Esophagus squamous epithelium (tissue), 4 donors: ENCODE measurements at regions not wholly inside any gene's neighbourhood (a gene's known extent, or its start where the extent isn't known, plus 50 kb on each side); places are given as distances from the start of the nearest gene placed in this dataset.

Experiments used
- POLR2A ChIP-seq, 4 donors: fragments of 450-650 bp; IDR thresholded peaks; one replicate each; pipeline ENCODE4 v1.6.1; 2017; ENCODE audit warnings: antibody characterized with exemption in 4 of 4, mild to moderate bottlenecking in 4 of 4, moderate library complexity in 3 of 4
- TF ChIP-seq, protein P1 (sequence below), 6 experiments: fragments of 450-650 bp in 4 of 6; fragments of 200-600 bp in 2 of 6; sonication (generic) in 2 of 6; IDR thresholded peaks; one replicate each; pipeline ENCODE4 v1.5.1; 2016 to 2019; ENCODE audit warnings: antibody characterized with exemption in 6 of 6, mild to moderate bottlenecking in 4 of 6, moderate library complexity in 4 of 6

DNA sequence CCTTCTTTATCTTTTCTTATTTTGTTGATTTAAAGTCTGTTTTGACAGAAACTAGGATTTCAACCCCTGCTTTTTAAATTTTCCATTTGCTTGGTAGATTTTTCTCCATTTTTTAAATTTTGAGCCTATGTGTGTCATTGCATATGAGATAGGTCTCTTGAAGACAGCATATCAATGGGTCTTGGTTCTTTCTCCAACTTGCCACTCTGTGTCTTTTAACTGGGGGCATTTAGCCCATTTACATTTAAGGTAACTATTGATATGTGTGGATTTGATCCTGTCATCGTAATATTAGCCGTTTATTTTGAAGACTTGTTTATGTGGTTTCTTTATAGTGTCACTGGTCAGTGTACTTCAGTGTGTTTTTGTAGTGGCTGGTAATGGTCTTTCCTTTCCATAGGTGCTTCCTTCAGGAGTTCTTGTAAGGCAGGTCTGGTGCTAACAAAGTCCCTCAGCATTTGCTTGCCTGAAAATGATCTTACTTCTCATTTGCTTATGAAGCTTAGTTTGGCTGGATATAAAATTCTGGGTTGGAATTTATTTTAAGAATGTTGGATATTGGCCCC, 223.9 kb downstream of the USP25 start:
- no peak for TF ChIP-seq POLR2A (IDR thresholded peaks at IDR 0.05)
- TF ChIP-seq, protein P1, sequence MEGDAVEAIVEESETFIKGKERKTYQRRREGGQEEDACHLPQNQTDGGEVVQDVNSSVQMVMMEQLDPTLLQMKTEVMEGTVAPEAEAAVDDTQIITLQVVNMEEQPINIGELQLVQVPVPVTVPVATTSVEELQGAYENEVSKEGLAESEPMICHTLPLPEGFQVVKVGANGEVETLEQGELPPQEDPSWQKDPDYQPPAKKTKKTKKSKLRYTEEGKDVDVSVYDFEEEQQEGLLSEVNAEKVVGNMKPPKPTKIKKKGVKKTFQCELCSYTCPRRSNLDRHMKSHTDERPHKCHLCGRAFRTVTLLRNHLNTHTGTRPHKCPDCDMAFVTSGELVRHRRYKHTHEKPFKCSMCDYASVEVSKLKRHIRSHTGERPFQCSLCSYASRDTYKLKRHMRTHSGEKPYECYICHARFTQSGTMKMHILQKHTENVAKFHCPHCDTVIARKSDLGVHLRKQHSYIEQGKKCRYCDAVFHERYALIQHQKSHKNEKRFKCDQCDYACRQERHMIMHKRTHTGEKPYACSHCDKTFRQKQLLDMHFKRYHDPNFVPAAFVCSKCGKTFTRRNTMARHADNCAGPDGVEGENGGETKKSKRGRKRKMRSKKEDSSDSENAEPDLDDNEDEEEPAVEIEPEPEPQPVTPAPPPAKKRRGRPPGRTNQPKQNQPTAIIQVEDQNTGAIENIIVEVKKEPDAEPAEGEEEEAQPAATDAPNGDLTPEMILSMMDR (IDR thresholded peaks at IDR 0.05), result no peak
